HG03095 (cell line): ENCODE measurements at regions not wholly inside any gene's neighbourhood (a gene's known extent, or its start where the extent isn't known, plus 50 kb on each side); places are given as distances from the start of the nearest gene placed in this dataset.
"Not testable (repeated sequence)": the region's sequence is repeated elsewhere in the genome, so short reads cannot be mapped to it uniquely, and the experiment has no call there.

ENCODE experiments used
- ATAC-seq: cut with Tn5 transposase; IDR thresholded peaks from one replicate; pipeline ENCODE4 v1.9.1; 2021; ENCODE audit warnings: moderate library complexity; ENCODE audit not compliant: unreplicated experiment

GRCh38 chr13:62906896-62907295 lies 1491.2 kb upstream of the PCDH20 start:
- ATAC-seq, result no peak

- no peak for ATAC-seq
Observed at GRCh38 chr13:62906469-62906868, 1490.8 kb upstream of the PCDH20 start.

GRCh38 chr13:62887046-62887445 lies 1471.4 kb upstream of the PCDH20 start:
- ATAC-seq, result no peak

- no peak for ATAC-seq
Observed at GRCh38 chr13:62879071-62879470, 1463.4 kb upstream of the PCDH20 start.

- no peak for ATAC-seq
Observed at GRCh38 chr13:62875118-62875640, 1459.5 kb upstream of the PCDH20 start.

- no peak for ATAC-seq
Observed at GRCh38 chr13:62850331-62850730, 1434.7 kb upstream of the PCDH20 start.

- ATAC-seq, result no peak
Observed at GRCh38 chr13:62847520-62847919, 1431.9 kb upstream of the PCDH20 start.

GRCh38 chr13:62846302-62846701 lies 1430.7 kb upstream of the PCDH20 start:
- ATAC-seq, result no peak

GRCh38 chr13:62839338-62839737 lies 1423.7 kb upstream of the PCDH20 start:
- ATAC-seq, result no peak

- ATAC-seq, result no peak
Observed at GRCh38 chr13:62838929-62839328, 1423.3 kb upstream of the PCDH20 start.

GRCh38 chr13:62837895-62838294 lies 1422.2 kb upstream of the PCDH20 start:
- no peak for ATAC-seq

GRCh38 chr13:62829486-62829885 lies 1413.8 kb upstream of the PCDH20 start:
- ATAC-seq, result no peak

GRCh38 chr13:62799931-62800436 lies 1384.3 kb upstream of the PCDH20 start:
- ATAC-seq, result no peak

GRCh38 chr13:62799038-62799535 lies 1383.4 kb upstream of the PCDH20 start:
- ATAC-seq, result no peak

GRCh38 chr13:62793850-62794249 lies 1378.2 kb upstream of the PCDH20 start:
- no peak for ATAC-seq

GRCh38 chr13:62781866-62782265 lies 1366.2 kb upstream of the PCDH20 start:
- no peak for ATAC-seq

GRCh38 chr13:62779161-62779560 lies 1363.5 kb upstream of the PCDH20 start:
- ATAC-seq, result no peak

GRCh38 chr13:62767473-62767872 lies 1351.8 kb upstream of the PCDH20 start:
- no peak for ATAC-seq

GRCh38 chr13:62760724-62761123 lies 1345.1 kb upstream of the PCDH20 start:
- no peak for ATAC-seq

- ATAC-seq, result no peak
Observed at GRCh38 chr13:62747629-62748028, 1332.0 kb upstream of the PCDH20 start.

GRCh38 chr13:62747152-62747551 lies 1331.5 kb upstream of the PCDH20 start:
- no peak for ATAC-seq

GRCh38 chr13:62729746-62730145 lies 1314.1 kb upstream of the PCDH20 start:
- not testable (repeated sequence) for ATAC-seq

- no peak for ATAC-seq
Observed at GRCh38 chr13:62721893-62722292, 1306.2 kb upstream of the PCDH20 start.
